SK-N-SH treated with all-trans-retinoic acid at 6 μM for 48 hours (cell line): ENCODE measurements at regions not wholly inside any gene's neighbourhood (a gene's known extent, or its start where the extent isn't known, plus 50 kb on each side); places are given as distances from the start of the nearest gene placed in this dataset.

Source experiments
- ATAC-seq: fragments of 200-7000 bp; cut with Tn5 transposase; 3 replicates; pipeline ENCODE4 v1.9.1; 2020; ENCODE audit warnings: mild to moderate bottlenecking, moderate library complexity
- ARNTL ChIP-seq: fragments of 450-650 bp; formaldehyde crosslinking; IDR thresholded peaks from 2 replicates; pipeline ENCODE4 v1.5.0; 2020; ENCODE audit warnings: low read depth, mild to moderate bottlenecking, moderate library complexity, borderline replicate concordance
- BACH2 ChIP-seq: fragments of 250-450 bp; sonication (Bioruptor Pico); IDR thresholded peaks from 2 replicates; pipeline ENCODE4 v1.9.0; 2021; ENCODE audit warnings: mild to moderate bottlenecking, borderline replicate concordance
- CSDC2 ChIP-seq: fragments of 250-450 bp; sonication (Bioruptor Pico); IDR thresholded peaks from 2 replicates; pipeline ENCODE4 v1.5.0; 2020; ENCODE audit warnings: mild to moderate bottlenecking, moderate library complexity
- CSRNP3 ChIP-seq: fragments of 250-450 bp; sonication (Bioruptor Pico); IDR thresholded peaks from 2 replicates; pipeline ENCODE4 v1.5.1; 2021; ENCODE audit warnings: mild to moderate bottlenecking, moderate library complexity
- ESRRG ChIP-seq: fragments of 250-450 bp; sonication (Bioruptor Pico); IDR thresholded peaks from 2 replicates; pipeline ENCODE4 v1.6.1; 2021; ENCODE audit warnings: mild to moderate bottlenecking
- ISL1 ChIP-seq: fragments of 250-450 bp; sonication (Bioruptor Pico); IDR thresholded peaks from 2 replicates; pipeline ENCODE4 v2.1.2; 2022; ENCODE audit warnings: mild to moderate bottlenecking, moderate library complexity
- POU6F1 ChIP-seq: fragments of 250-450 bp; sonication (Bioruptor Pico); IDR thresholded peaks from 2 replicates; pipeline ENCODE4 v1.8.0; 2021; ENCODE audit warnings: low read depth, mild to moderate bottlenecking, moderate library complexity, borderline replicate concordance
- PPARA ChIP-seq: fragments of 250-450 bp; sonication (Bioruptor Pico); IDR thresholded peaks from 2 replicates; pipeline ENCODE4 v1.5.0; 2020; ENCODE audit warnings: mild to moderate bottlenecking, borderline replicate concordance
- RARB ChIP-seq: fragments of 250-450 bp; sonication (Bioruptor Pico); IDR thresholded peaks from 2 replicates; pipeline ENCODE4 v1.8.0; 2021; ENCODE audit warnings: mild to moderate bottlenecking, moderate library complexity
- SNAI2 ChIP-seq: fragments of 250-450 bp; sonication (Bioruptor Pico); IDR thresholded peaks from 2 replicates; pipeline ENCODE4 v1.5.0; 2020; ENCODE audit warnings: mild to moderate bottlenecking, moderate library complexity
- TCF4 ChIP-seq: fragments of 250-450 bp; sonication (Bioruptor Pico); IDR thresholded peaks from 2 replicates; pipeline ENCODE4 v1.8.0; 2021; ENCODE audit warnings: mild to moderate bottlenecking, moderate library complexity, borderline replicate concordance
- TOX ChIP-seq: fragments of 250-450 bp; sonication (Bioruptor Pico); IDR thresholded peaks from 2 replicates; pipeline ENCODE4 v1.8.0; 2021; ENCODE audit warnings: mild to moderate bottlenecking, moderate library complexity, borderline replicate concordance
- TSHZ2 ChIP-seq: fragments of 250-450 bp; sonication (Bioruptor Pico); IDR thresholded peaks from 2 replicates; pipeline ENCODE4 v1.5.0; 2020; ENCODE audit warnings: mild to moderate bottlenecking, moderate library complexity
- ZC3H10 ChIP-seq: fragments of 250-450 bp; sonication (Bioruptor Pico); IDR thresholded peaks from 2 replicates; pipeline ENCODE4 v1.5.1; 2021; ENCODE audit warnings: mild to moderate bottlenecking, moderate library complexity
- ZFP3 ChIP-seq: fragments of 250-450 bp; sonication (Bioruptor Pico); IDR thresholded peaks from 2 replicates; pipeline ENCODE4 v1.5.0; 2020; ENCODE audit warnings: mild to moderate bottlenecking, moderate library complexity
- ZFP30 ChIP-seq: fragments of 450-650 bp; formaldehyde crosslinking; IDR thresholded peaks from 2 replicates; pipeline ENCODE4 v1.5.0; 2022; ENCODE audit warnings: mild to moderate bottlenecking, moderate library complexity
- ZNF565 ChIP-seq: fragments of 450-650 bp; formaldehyde crosslinking; conservative IDR thresholded peaks from 2 replicates; pipeline ENCODE4 v1.5.0; 2020; ENCODE audit warnings: low read depth, mild to moderate bottlenecking, moderate library complexity
- ZNF70 ChIP-seq: fragments of 450-650 bp; formaldehyde crosslinking; IDR thresholded peaks from 2 replicates; pipeline ENCODE4 v1.5.0; 2020; ENCODE audit warnings: mild to moderate bottlenecking, moderate library complexity
- ZNF8 ChIP-seq: fragments of 450-650 bp; formaldehyde crosslinking; IDR thresholded peaks from 2 replicates; pipeline ENCODE4 v1.5.0; 2020; ENCODE audit warnings: mild to moderate bottlenecking, moderate library complexity
- TF ChIP-seq, protein P1 (sequence below): fragments of 250-450 bp; sonication (Bioruptor Pico); IDR thresholded peaks from 2 replicates; pipeline ENCODE4 v1.8.0; 2020; ENCODE audit warnings: mild to moderate bottlenecking, moderate library complexity, borderline replicate concordance
- TF ChIP-seq, protein P2 (sequence below): fragments of 250-450 bp; sonication (Bioruptor Pico); IDR thresholded peaks from 2 replicates; pipeline ENCODE4 v1.5.1; 2020; ENCODE audit warnings: low read depth, mild to moderate bottlenecking, moderate library complexity

DNA sequence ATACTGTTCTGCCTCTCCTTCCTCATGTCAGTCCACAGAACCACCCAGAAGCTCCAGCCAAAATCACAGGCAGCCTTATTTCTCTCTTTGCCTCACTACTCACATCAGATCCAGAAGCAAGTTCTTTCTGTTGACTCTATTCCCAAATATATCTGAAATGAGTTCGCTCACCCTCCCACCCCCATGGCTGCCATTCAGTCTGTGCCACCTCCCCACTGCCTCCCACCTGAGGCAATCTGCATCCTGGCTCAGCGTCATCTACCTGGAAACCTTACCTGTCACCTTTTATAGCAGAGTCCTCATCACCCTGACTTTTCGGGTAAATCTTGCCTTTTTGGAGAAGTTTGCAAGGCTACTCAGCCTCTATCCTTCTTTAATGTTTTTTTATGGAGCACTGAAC, 501.8 kb downstream of the BCL11B start:
- ATAC-seq, result no peak
- no peak for TF ChIP-seq PPARA (CRISPR knock-in tag)
- TF ChIP-seq TCF4 (CRISPR knock-in tag), result no peak
- TF ChIP-seq ZFP30 (CRISPR knock-in tag), result no peak
- no peak for TF ChIP-seq ZNF565 (CRISPR knock-in tag)
- TF ChIP-seq POU6F1, result no peak

DNA sequence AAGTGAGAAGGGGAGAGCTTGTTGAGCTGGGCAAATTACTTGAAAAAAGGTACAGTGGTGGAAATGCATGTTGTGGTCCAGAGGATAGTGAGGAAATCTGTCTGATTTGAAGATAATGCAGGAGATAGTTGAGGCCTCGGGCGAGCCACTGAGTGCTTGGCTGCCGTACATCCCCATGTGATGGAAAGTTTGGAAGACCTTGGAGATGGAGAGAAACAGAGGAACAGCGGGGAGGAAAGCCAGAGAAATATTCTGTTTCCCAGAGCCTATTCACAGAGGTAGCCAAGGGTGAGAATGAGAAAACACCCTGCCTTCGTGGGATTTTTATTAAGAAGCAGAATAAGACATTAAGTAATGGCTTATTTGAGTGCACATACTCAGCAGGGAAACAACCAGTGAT, 498.2 kb downstream of the BCL11B start:
- TF ChIP-seq ESRRG (CRISPR knock-in tag) (no peak), ZC3H10 (no peak), ZFP30 (CRISPR knock-in tag) (no peak), ZNF8 (CRISPR knock-in tag) (no peak), CSRNP3 (no peak), BACH2 (CRISPR knock-in tag) (no peak), CSDC2 (no peak), TOX (CRISPR knock-in tag) (no peak), ARNTL (no peak), RARB (CRISPR knock-in tag) (no peak), POU6F1 (no peak), ZNF565 (CRISPR knock-in tag) (no peak), SNAI2 (CRISPR knock-in tag) (no peak), ZFP3 (CRISPR knock-in tag) (no peak), ZNF70 (CRISPR knock-in tag) (no peak), ISL1 (CRISPR knock-in tag) (no peak), TSHZ2 (no peak)
- TF ChIP-seq, protein P1, sequence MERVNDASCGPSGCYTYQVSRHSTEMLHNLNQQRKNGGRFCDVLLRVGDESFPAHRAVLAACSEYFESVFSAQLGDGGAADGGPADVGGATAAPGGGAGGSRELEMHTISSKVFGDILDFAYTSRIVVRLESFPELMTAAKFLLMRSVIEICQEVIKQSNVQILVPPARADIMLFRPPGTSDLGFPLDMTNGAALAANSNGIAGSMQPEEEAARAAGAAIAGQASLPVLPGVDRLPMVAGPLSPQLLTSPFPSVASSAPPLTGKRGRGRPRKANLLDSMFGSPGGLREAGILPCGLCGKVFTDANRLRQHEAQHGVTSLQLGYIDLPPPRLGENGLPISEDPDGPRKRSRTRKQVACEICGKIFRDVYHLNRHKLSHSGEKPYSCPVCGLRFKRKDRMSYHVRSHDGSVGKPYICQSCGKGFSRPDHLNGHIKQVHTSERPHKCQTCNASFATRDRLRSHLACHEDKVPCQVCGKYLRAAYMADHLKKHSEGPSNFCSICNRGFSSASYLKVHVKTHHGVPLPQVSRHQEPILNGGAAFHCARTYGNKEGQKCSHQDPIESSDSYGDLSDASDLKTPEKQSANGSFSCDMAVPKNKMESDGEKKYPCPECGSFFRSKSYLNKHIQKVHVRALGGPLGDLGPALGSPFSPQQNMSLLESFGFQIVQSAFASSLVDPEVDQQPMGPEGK (CRISPR knock-in tag), result no peak
- TF ChIP-seq, protein P2, sequence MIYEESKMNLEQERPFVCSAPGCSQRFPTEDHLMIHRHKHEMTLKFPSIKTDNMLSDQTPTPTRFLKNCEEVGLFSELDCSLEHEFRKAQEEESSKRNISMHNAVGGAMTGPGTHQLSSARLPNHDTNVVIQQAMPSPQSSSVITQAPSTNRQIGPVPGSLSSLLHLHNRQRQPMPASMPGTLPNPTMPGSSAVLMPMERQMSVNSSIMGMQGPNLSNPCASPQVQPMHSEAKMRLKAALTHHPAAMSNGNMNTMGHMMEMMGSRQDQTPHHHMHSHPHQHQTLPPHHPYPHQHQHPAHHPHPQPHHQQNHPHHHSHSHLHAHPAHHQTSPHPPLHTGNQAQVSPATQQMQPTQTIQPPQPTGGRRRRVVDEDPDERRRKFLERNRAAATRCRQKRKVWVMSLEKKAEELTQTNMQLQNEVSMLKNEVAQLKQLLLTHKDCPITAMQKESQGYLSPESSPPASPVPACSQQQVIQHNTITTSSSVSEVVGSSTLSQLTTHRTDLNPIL, result no peak
- TF ChIP-seq, all 23 proteins: peak for 0

DNA sequence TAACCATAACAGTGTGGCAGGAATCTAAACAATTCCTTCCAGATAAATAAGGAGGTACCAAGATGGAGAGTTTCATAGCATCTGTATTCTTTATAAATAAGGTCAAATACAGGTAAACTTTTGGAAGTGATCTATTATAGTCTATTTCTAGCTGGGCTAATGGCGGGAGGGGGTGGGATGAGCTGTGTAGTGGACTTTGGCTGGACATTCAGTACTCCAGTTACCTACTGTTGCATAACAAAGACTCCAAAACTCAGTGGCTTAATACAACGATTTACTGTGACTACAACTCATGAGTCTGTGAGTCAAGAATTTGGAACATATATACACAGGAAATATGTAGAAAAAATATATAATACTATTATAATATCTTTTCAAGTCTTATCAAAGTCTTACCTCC, 496.1 kb downstream of the BCL11B start:
- no peak for ATAC-seq
- no peak for TF ChIP-seq TCF4 (CRISPR knock-in tag)
- no peak for TF ChIP-seq RARB (CRISPR knock-in tag)
- TF ChIP-seq, protein P2, result no peak
- no peak for TF ChIP-seq ZFP30 (CRISPR knock-in tag)
- no peak for TF ChIP-seq ZNF8 (CRISPR knock-in tag)
- TF ChIP-seq, all 23 proteins: peak for 0

More for the DNA sequence above, 498.2 kb downstream of the BCL11B start:
- no peak for ATAC-seq
